D721Med (cell line): ENCODE measurements at regions not wholly inside any gene's neighbourhood (a gene's known extent, or its start where the extent isn't known, plus 50 kb on each side); places are given as distances from the start of the nearest gene placed in this dataset.

Experiments used
- DNase-seq: peaks from one replicate; pipeline ENCODE4 v3.0.0; 2011; ENCODE audit warnings: low spot score; ENCODE audit not compliant: insufficient read length
- FAIRE-seq: peaks from 2 replicates; lab custom pipeline; 2011; peaks lifted over from hg19 to GRCh38; lab: Jason Lieb, UNC
- CTCF ChIP-seq: IDR thresholded peaks from 2 replicates; pipeline ENCODE4 v1.5.1; 2012; ENCODE audit warnings: mild to moderate bottlenecking, control low read depth; ENCODE audit not compliant: insufficient read depth; ENCODE audit errors: missing control alignments

GRCh38 chr11:19644316-19644715, 68.3 kb upstream of the NAV2 start:
- no peak for TF ChIP-seq CTCF
- FAIRE-seq (no peak), DNase-seq (no peak)

GRCh38 chr11:19642185-19643158, 70.2 kb upstream of the NAV2 start:
- no peak for TF ChIP-seq CTCF
- FAIRE-seq = no peak
- DNase-seq = no peak

DNA sequence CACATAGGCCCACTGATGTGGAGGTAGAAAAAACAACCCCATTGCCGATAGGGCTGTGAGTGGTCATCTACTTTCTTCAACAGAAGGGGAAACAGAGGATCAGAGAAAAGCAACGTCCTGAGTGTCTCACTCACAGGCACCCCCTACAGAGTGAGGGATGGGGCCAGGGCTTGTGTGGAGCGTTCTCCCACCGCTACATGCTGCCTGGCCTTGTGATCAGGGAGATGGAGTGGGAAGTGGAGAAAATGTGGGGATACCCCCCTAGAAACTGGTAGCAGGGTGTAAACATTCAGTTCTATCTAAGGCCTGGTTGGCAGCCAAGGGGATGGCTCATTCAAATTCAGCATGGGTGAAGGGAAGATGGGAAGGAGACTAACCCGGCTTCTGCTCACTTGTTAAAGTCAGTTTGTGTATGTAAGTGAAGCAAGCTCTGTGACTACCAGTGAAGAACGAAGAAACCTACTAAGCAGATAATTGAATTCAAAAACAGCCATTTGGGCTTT, 73.0 kb upstream of the NAV2 start:
- FAIRE-seq (no peak), DNase-seq (no peak)
- TF ChIP-seq CTCF = no peak

- DNase-seq (no peak), FAIRE-seq (no peak)
- no peak for TF ChIP-seq CTCF
These were observed 77.3 kb upstream of the NAV2 start for GRCh38 chr11:19635332-19635731.

- FAIRE-seq (no peak), DNase-seq (no peak)
- TF ChIP-seq CTCF = no peak
These were observed 79.4 kb upstream of the NAV2 start for GRCh38 chr11:19633276-19633675.

DNA sequence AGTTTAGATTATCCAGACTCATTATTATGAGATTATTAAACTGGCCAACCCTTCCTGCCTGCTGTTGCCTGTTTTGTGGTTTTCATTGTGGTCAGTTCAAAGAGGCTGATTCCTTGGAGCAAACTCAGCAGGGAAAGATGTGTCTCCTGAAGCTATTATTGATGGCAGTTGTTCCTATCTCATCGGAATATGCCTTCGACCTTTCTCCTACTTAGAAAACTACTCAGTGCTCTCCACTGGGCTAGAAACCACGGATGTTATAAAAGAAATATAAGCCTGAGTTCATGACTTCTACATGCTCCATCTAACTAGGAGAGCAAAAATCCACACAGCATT, 80.2 kb upstream of the NAV2 start:
- no peak for TF ChIP-seq CTCF
- DNase-seq (no peak), FAIRE-seq (no peak)
